ENCODE measurements at regions not wholly inside any gene's neighbourhood (a gene's known extent, or its start where the extent isn't known, plus 50 kb on each side); places are given as distances from the start of the nearest gene placed in this dataset.

- TF ChIP-seq CTCF (IDR thresholded peaks at IDR 0.05) (no peak), POLR2A (IDR thresholded peaks at IDR 0.05) (no peak)
Observed at GRCh38 chr2:234355021-234355720, 141.7 kb downstream of the ARL4C start.
